ENCODE measurements at regions not wholly inside any gene's neighbourhood (a gene's known extent, or its start where the extent isn't known, plus 50 kb on each side); places are given as distances from the start of the nearest gene placed in this dataset.
"Not testable (repeated sequence)": the region's sequence is repeated elsewhere in the genome, so short reads cannot be mapped to it uniquely, and the experiment has no call there.

GRCh38 chr7:82562716-82563404 lies 119.3 kb upstream of the CACNA2D1 start:
- DNase-seq: peak; percentile 85

GRCh38 chr7:82559193-82559805 lies 115.7 kb upstream of the CACNA2D1 start:
- DNase-seq: no peak

GRCh38 chr7:82549616-82550285 lies 106.2 kb upstream of the CACNA2D1 start:
- DNase-seq: no peak

GRCh38 chr7:82548141-82548688 lies 104.6 kb upstream of the CACNA2D1 start:
- no peak for DNase-seq

- DNase-seq: peak; percentile 80
Observed at GRCh38 chr7:82542665-82543064, 99.1 kb upstream of the CACNA2D1 start.

GRCh38 chr7:82539969-82540368 lies 96.4 kb upstream of the CACNA2D1 start:
- no peak for DNase-seq

- no peak for DNase-seq
Observed at GRCh38 chr7:82534684-82535083, 91.1 kb upstream of the CACNA2D1 start.

- no peak for DNase-seq
Observed at GRCh38 chr7:82530361-82530760, 86.8 kb upstream of the CACNA2D1 start.

- peak; percentile 52 for DNase-seq
Observed at GRCh38 chr7:82528577-82529310, 85.2 kb upstream of the CACNA2D1 start.

- DNase-seq: peak; percentile 32
Observed at GRCh38 chr7:82527851-82528250, 84.3 kb upstream of the CACNA2D1 start.

GRCh38 chr7:82521906-82522445 lies 78.4 kb upstream of the CACNA2D1 start:
- DNase-seq: no peak

GRCh38 chr7:82517050-82517449 lies 73.5 kb upstream of the CACNA2D1 start:
- DNase-seq: no peak

GRCh38 chr7:82511542-82511941 lies 68.0 kb upstream of the CACNA2D1 start:
- no peak for DNase-seq

GRCh38 chr7:82507976-82508677 lies 64.5 kb upstream of the CACNA2D1 start:
- DNase-seq: no peak

- DNase-seq: no peak
Observed at GRCh38 chr7:82507365-82507975, 63.9 kb upstream of the CACNA2D1 start.

GRCh38 chr7:82506702-82507101 lies 63.1 kb upstream of the CACNA2D1 start:
- DNase-seq: no peak

GRCh38 chr7:82506208-82506607 lies 62.6 kb upstream of the CACNA2D1 start:
- no peak for DNase-seq

- DNase-seq: no peak
Observed at GRCh38 chr7:82501346-82501745, 57.8 kb upstream of the CACNA2D1 start.

- DNase-seq: not testable (repeated sequence)
Observed at GRCh38 chr7:82499546-82499945, 56.0 kb upstream of the CACNA2D1 start.

- DNase-seq: no peak
Observed at GRCh38 chr7:82494420-82494819, 50.8 kb upstream of the CACNA2D1 start.

All from fibroblast of skin of back (primary cell).